Hepatocyte (in vitro differentiated cells): ENCODE measurements at regions not wholly inside any gene's neighbourhood (a gene's known extent, or its start where the extent isn't known, plus 50 kb on each side); places are given as distances from the start of the nearest gene placed in this dataset.

Experiments
- DNase-seq: peaks from one replicate; pipeline ENCODE4 v3.0.0-alpha.2; 2016; ENCODE audit warnings: low spot score
- H2AFZ ChIP-seq: fragments of 200-600 bp; sonication (generic); 2 replicates; pipeline ENCODE4 v1.6.0; 2016; ENCODE audit warnings: antibody characterized with exemption, mild to moderate bottlenecking
- H3K27ac ChIP-seq: fragments of 200-600 bp; sonication (generic); 2 replicates; pipeline ENCODE4 v1.5.1; 2016; ENCODE audit warnings: mild to moderate bottlenecking
- H3K27me3 ChIP-seq: fragments of 200-600 bp; sonication (generic); 2 replicates; pipeline ENCODE4 v1.6.1; 2016
- H3K36me3 ChIP-seq: fragments of 200-600 bp; sonication (generic); replicated peaks from 2 replicates; pipeline ENCODE4 v1.5.1; 2016; ENCODE audit warnings: low read depth; ENCODE audit not compliant: insufficient read depth
- H3K4me1 ChIP-seq: fragments of 200-600 bp; sonication (generic); 2 replicates; pipeline ENCODE4 v1.5.1; 2016; ENCODE audit warnings: mild to moderate bottlenecking, moderate library complexity; ENCODE audit not compliant: insufficient read depth
- H3K4me2 ChIP-seq: fragments of 200-600 bp; sonication (generic); 2 replicates; pipeline ENCODE4 v1.6.0; 2016
- H3K4me3 ChIP-seq: fragments of 200-600 bp; sonication (generic); 2 replicates; pipeline ENCODE4 v1.5.1; 2016; ENCODE audit warnings: mild to moderate bottlenecking
- H3K79me2 ChIP-seq: fragments of 200-600 bp; sonication (generic); 2 replicates; pipeline ENCODE4 v1.6.0; 2017; ENCODE audit warnings: mild to moderate bottlenecking
- H3K9me2 ChIP-seq: fragments of 200-600 bp; sonication (generic); replicated peaks from 2 replicates; pipeline ENCODE4 v1.6.0; 2017; ENCODE audit warnings: mild to moderate bottlenecking; ENCODE audit not compliant: insufficient read depth
- H3K9me3 ChIP-seq: fragments of 200-600 bp; sonication (generic); 2 replicates; pipeline ENCODE4 v1.5.1; 2016; ENCODE audit warnings: low read depth, mild to moderate bottlenecking
- H4K20me1 ChIP-seq: fragments of 200-600 bp; sonication (generic); 2 replicates; pipeline ENCODE4 v1.6.0; 2016; ENCODE audit warnings: mild to moderate bottlenecking; ENCODE audit not compliant: insufficient read depth, poor library complexity, severe bottlenecking
- CTCF ChIP-seq: fragments of 200-600 bp; sonication (generic); IDR thresholded peaks from 2 replicates; pipeline ENCODE4 v1.5.1; 2016; ENCODE audit warnings: antibody characterized with exemption, mild to moderate bottlenecking; ENCODE audit not compliant: poor library complexity
- EZH2 ChIP-seq: fragments of 200-600 bp; sonication (generic); IDR thresholded peaks from 2 replicates; pipeline ENCODE4 v1.6.1; 2016; ENCODE audit warnings: antibody characterized with exemption, mild to moderate bottlenecking, borderline replicate concordance
- EZH2phosphoT487 ChIP-seq: fragments of 200-600 bp; sonication (generic); IDR thresholded peaks from one replicate; pipeline ENCODE4 v1.6.1; 2018; ENCODE audit warnings: antibody characterized with exemption, mild to moderate bottlenecking, low read depth, moderate library complexity; ENCODE audit not compliant: unreplicated experiment, severe bottlenecking
- WGBS: methylation state at CpG from one replicate; pipeline ENCODE4 v1.1.6; 2016; ENCODE audit warnings: low lambda C conversion rate; ENCODE audit errors: missing lambda C conversion rate; 5-methylcytosine and 5-hydroxymethylcytosine counted together

GRCh38 chr11:24234822-24235508, 261.9 kb upstream of the LUZP2 start:
- TF ChIP-seq CTCF (peak; percentile 33), EZH2phosphoT487 (no peak)
- Histone ChIP-seq H3K36me3 (no peaks in the 10 kb centered on the region), H3K4me1 (no peaks in the 10 kb centered on the region), H3K79me2 (no peaks in the 10 kb centered on the region), H3K4me2 (no peak overlapping the region), H3K9me2 (no peaks in the 10 kb centered on the region), H3K9me3 (no peaks in the 10 kb centered on the region), H3K4me3 (no peak overlapping the region), H2AFZ (no peak overlapping the region), H4K20me1 (no peaks in the 10 kb centered on the region), H3K27me3 (no peaks in the 10 kb centered on the region), H3K27ac (no peak overlapping the region)
- DNase-seq: peak; percentile 65
- WGBS: 87% methylated on average over 4 of the region's 4 CpGs

DNA sequence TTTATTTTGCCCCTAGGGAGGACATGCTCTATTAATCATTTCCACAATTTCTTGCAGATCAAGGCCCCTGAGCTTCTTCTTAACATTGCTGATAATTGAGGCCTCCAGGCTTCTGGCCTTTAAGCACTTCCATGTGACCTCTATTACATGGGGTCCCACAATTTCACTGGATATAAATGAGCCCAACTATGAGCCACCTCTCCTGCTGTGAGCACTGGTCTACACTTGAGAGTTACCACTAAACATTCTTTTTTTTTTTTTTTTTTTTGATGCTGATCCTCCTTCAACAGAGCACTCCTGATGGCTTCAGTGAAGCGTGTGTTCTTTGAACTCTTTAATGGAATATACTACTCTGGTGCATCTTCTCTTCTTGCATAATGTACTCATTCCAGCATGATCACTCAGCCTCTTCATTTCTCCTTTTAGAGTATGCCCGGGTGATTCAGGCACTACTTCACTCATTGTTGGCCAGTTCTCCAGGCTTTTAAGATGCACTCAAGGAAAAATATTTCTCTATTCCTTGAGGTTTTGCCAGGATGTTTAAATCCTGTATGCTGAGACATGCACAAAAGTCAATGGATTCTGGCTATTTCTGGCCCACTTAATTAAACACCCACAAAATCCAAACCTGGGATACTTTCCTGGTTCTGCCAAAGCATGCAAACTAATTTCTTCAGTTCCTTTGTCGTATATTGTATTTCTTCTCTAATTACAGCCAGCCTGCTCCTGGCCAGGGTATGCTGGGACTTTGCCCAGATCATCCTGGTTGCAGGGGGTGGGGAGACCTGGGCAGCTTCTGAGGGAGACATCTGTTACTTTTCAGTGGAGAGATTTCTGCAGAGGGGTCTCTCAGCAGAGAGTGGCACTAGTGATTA, 257.8 kb upstream of the LUZP2 start:
- H3K36me3 ChIP-seq: no peaks in the 10 kb centered on the region
- no peak overlapping the region for H2AFZ ChIP-seq
- no peaks in the 10 kb centered on the region for H3K9me2 ChIP-seq
- TF ChIP-seq EZH2phosphoT487 (no peak), CTCF (no peak)
- DNase-seq: no peak
- no peaks in the 10 kb centered on the region for H4K20me1 ChIP-seq
- no peaks in the 10 kb centered on the region for H3K4me1 ChIP-seq
- no peaks in the 10 kb centered on the region for H3K27me3 ChIP-seq
- H3K4me3 ChIP-seq: no peak overlapping the region
- H3K27ac ChIP-seq: no peak overlapping the region
- no peaks in the 10 kb centered on the region for H3K79me2 ChIP-seq
- WGBS: 75% methylated on average over 3 of the region's 3 CpGs
- H3K9me3 ChIP-seq: no peaks in the 10 kb centered on the region
- no peak overlapping the region for H3K4me2 ChIP-seq

DNA sequence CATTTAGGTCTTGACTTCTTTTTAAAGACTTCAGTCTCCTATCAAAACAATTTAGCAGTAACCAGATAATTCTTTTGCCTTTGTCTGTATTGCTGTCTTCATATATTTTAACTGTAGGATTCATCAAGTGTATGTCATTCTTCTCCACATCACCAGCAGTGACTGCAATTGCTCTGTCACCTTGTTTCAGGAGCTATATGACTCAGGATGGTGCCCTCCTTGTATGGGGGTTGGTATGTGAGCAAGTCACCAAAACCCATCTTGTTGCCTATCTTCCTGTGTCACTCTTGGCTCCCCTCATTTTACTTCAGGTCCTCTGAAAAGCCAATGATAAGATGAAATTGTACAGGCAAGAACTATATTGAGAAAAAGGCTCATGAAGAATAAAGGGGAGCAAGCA, 256.9 kb upstream of the LUZP2 start:
- no peaks in the 10 kb centered on the region for H3K4me1 ChIP-seq
- H3K9me3 ChIP-seq: no peaks in the 10 kb centered on the region
- no peak overlapping the region for H2AFZ ChIP-seq
- no peak overlapping the region for H3K27ac ChIP-seq
- H4K20me1 ChIP-seq: no peaks in the 10 kb centered on the region
- H3K4me3 ChIP-seq: no peak overlapping the region
- no peak for TF ChIP-seq CTCF
- no peak for TF ChIP-seq EZH2phosphoT487
- TF ChIP-seq EZH2: no peak
- no peak overlapping the region for H3K4me2 ChIP-seq
- no peaks in the 10 kb centered on the region for H3K27me3 ChIP-seq
- no peaks in the 10 kb centered on the region for H3K79me2 ChIP-seq
- no peaks in the 10 kb centered on the region for H3K36me3 ChIP-seq
- no peak for DNase-seq
- no peaks in the 10 kb centered on the region for H3K9me2 ChIP-seq
